K562 (cell line): ENCODE measurements at regions not wholly inside any gene's neighbourhood (a gene's known extent, or its start where the extent isn't known, plus 50 kb on each side); places are given as distances from the start of the nearest gene placed in this dataset.

ENCODE experiments used
- BRCA1 ChIP-seq, 2 experiments: fragments of 450-650 bp in 1 of 2; sonication (generic) in 1 of 2; formaldehyde crosslinking in 1 of 2; IDR thresholded peaks; 2 replicates each; pipeline versions ENCODE4 v1.5.0 to v1.6.1; 2017 to 2020; ENCODE audit warnings: mild to moderate bottlenecking in 1 of 2, missing genetic modification reagents in 1 of 2
- BRF2 ChIP-seq: IDR thresholded peaks from 3 replicates; pipeline ENCODE4 v1.6.1; 2011; ENCODE audit warnings: borderline replicate concordance, mild to moderate bottlenecking; ENCODE audit not compliant: insufficient read length, insufficient read depth
- IRF2 ChIP-seq: sonication (generic); formaldehyde crosslinking; IDR thresholded peaks from 2 replicates; pipeline ENCODE4 v1.8.1; 2022; ENCODE audit warnings: mild to moderate bottlenecking, missing genetic modification reagents
- L3MBTL2 ChIP-seq: fragments of 450-650 bp; IDR thresholded peaks from 2 replicates; pipeline ENCODE4 v1.6.1; 2016; ENCODE audit warnings: mild to moderate bottlenecking, moderate library complexity
- MLLT1 ChIP-seq, 2 experiments: fragments of 450-650 bp; IDR thresholded peaks; 2 replicates each; pipeline ENCODE4 v1.6.1; 2016
- MYC ChIP-seq, 2 experiments: fragments of 250-450 bp in 1 of 2; sonication (Bioruptor Pico) in 1 of 2; IDR thresholded peaks; 2 replicates each; pipeline versions ENCODE4 v1.5.1 to v1.6.1; 2012 to 2021; ENCODE audit warnings: low read depth in 2 of 2, borderline replicate concordance in 1 of 2, improper control_type of control experiment in 1 of 2, low read length in 1 of 2, mild to moderate bottlenecking in 1 of 2, moderate library complexity in 1 of 2
- RBM15 ChIP-seq: fragments of 200-400 bp; formaldehyde crosslinking; IDR thresholded peaks from 2 replicates; pipeline ENCODE4 v1.6.1; 2018; ENCODE audit warnings: mild to moderate bottlenecking, low read length, moderate library complexity; ENCODE audit not compliant: insufficient read depth
- TAF7 ChIP-seq: fragments of 450-650 bp; IDR thresholded peaks from 2 replicates; pipeline ENCODE4 v1.6.1; 2016; ENCODE audit warnings: missing genetic modification characterization, missing compliant biosample characterization
- TRIM28 ChIP-seq: fragments of 450-650 bp; IDR thresholded peaks from 2 replicates; pipeline ENCODE4 v1.6.1; 2017
- WHSC1 ChIP-seq: IDR thresholded peaks from one replicate; pipeline ENCODE4 v1.6.1; 2012; ENCODE audit warnings: low read length, control low read depth, inconsistent platforms

GRCh38 chr9:107587191-107587963 is 97.8 kb upstream of the KLF4 start (continued):
- no peak for TF ChIP-seq RBM15
- TF ChIP-seq BRF2: no peak
- TF ChIP-seq WHSC1: no peak
- no peak for TF ChIP-seq TAF7
- TF ChIP-seq BRCA1 (IDR thresholded peaks at IDR 0.05): no peak
- no peak for TF ChIP-seq BRCA1 (CRISPR knock-in tag; IDR thresholded peaks at IDR 0.05)
- no peak for TF ChIP-seq IRF2 (CRISPR knock-in tag)
- TF ChIP-seq MLLT1 (IDR thresholded peaks at IDR 0.05): no peak
- TF ChIP-seq TRIM28: no peak
- TF ChIP-seq L3MBTL2: no peak
- TF ChIP-seq MYC (IDR thresholded peaks at IDR 0.05; ENCODE audit: low read depth, low read length): no peak
- no peak for TF ChIP-seq MYC (CRISPR knock-in tag; IDR thresholded peaks at IDR 0.05; ENCODE audit: borderline replicate concordance, low read depth)
